ENCODE measurements at regions not wholly inside any gene's neighbourhood (a gene's known extent, or its start where the extent isn't known, plus 50 kb on each side); places are given as distances from the start of the nearest gene placed in this dataset.

DNA sequence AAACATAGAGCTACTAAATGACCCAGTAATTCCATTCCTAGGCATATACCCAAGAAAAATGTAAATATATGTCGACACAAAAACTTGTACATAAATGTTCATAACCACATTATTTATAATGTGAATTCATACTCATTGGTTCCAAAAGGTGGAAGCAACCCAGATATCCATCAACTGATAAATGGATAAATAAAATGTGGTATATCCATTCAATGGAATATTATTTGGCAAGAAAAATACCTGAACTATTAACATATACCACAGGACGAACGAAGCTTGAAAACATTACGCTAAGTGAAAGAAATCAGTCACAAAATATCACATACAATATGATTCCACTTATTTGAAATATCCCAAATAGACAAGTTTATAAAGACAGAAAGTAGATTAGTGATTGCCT, 99.0 kb upstream of the SOX5 start:
- TF ChIP-seq POLR2A (IDR thresholded peaks at IDR 0.05; ENCODE audit: low read length), result no peak
- TF ChIP-seq, protein P1, sequence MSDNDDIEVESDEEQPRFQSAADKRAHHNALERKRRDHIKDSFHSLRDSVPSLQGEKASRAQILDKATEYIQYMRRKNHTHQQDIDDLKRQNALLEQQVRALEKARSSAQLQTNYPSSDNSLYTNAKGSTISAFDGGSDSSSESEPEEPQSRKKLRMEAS (IDR thresholded peaks at IDR 0.05), result no peak
- TF ChIP-seq, protein P2, sequence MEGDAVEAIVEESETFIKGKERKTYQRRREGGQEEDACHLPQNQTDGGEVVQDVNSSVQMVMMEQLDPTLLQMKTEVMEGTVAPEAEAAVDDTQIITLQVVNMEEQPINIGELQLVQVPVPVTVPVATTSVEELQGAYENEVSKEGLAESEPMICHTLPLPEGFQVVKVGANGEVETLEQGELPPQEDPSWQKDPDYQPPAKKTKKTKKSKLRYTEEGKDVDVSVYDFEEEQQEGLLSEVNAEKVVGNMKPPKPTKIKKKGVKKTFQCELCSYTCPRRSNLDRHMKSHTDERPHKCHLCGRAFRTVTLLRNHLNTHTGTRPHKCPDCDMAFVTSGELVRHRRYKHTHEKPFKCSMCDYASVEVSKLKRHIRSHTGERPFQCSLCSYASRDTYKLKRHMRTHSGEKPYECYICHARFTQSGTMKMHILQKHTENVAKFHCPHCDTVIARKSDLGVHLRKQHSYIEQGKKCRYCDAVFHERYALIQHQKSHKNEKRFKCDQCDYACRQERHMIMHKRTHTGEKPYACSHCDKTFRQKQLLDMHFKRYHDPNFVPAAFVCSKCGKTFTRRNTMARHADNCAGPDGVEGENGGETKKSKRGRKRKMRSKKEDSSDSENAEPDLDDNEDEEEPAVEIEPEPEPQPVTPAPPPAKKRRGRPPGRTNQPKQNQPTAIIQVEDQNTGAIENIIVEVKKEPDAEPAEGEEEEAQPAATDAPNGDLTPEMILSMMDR (IDR thresholded peaks at IDR 0.05), result no peak
- TF ChIP-seq ESRRA (IDR thresholded peaks at IDR 0.05; ENCODE audit: borderline replicate concordance, low read length), result no peak
- TF ChIP-seq, protein P3, sequence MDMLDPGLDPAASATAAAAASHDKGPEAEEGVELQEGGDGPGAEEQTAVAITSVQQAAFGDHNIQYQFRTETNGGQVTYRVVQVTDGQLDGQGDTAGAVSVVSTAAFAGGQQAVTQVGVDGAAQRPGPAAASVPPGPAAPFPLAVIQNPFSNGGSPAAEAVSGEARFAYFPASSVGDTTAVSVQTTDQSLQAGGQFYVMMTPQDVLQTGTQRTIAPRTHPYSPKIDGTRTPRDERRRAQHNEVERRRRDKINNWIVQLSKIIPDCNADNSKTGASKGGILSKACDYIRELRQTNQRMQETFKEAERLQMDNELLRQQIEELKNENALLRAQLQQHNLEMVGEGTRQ (IDR thresholded peaks at IDR 0.05), result no peak
- TF ChIP-seq KDM5A (IDR thresholded peaks at IDR 0.05), result no peak
- TF ChIP-seq TP53 (CRISPR knock-in tag; IDR thresholded peaks at IDR 0.05), result no peak
- TF ChIP-seq, protein P4, sequence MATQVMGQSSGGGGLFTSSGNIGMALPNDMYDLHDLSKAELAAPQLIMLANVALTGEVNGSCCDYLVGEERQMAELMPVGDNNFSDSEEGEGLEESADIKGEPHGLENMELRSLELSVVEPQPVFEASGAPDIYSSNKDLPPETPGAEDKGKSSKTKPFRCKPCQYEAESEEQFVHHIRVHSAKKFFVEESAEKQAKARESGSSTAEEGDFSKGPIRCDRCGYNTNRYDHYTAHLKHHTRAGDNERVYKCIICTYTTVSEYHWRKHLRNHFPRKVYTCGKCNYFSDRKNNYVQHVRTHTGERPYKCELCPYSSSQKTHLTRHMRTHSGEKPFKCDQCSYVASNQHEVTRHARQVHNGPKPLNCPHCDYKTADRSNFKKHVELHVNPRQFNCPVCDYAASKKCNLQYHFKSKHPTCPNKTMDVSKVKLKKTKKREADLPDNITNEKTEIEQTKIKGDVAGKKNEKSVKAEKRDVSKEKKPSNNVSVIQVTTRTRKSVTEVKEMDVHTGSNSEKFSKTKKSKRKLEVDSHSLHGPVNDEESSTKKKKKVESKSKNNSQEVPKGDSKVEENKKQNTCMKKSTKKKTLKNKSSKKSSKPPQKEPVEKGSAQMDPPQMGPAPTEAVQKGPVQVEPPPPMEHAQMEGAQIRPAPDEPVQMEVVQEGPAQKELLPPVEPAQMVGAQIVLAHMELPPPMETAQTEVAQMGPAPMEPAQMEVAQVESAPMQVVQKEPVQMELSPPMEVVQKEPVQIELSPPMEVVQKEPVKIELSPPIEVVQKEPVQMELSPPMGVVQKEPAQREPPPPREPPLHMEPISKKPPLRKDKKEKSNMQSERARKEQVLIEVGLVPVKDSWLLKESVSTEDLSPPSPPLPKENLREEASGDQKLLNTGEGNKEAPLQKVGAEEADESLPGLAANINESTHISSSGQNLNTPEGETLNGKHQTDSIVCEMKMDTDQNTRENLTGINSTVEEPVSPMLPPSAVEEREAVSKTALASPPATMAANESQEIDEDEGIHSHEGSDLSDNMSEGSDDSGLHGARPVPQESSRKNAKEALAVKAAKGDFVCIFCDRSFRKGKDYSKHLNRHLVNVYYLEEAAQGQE (IDR thresholded peaks at IDR 0.05), result no peak
- TF ChIP-seq ZNF302 (CRISPR knock-in tag; IDR thresholded peaks at IDR 0.05), result no peak
- TF ChIP-seq JUN (IDR thresholded peaks at IDR 0.05), result no peak
- no peak for TF ChIP-seq CHD2 (IDR thresholded peaks at IDR 0.05; ENCODE audit: low read length, partially characterized antibody)
- TF ChIP-seq ZC3H11A (IDR thresholded peaks at IDR 0.05), result no peak
- TF ChIP-seq, protein P5, sequence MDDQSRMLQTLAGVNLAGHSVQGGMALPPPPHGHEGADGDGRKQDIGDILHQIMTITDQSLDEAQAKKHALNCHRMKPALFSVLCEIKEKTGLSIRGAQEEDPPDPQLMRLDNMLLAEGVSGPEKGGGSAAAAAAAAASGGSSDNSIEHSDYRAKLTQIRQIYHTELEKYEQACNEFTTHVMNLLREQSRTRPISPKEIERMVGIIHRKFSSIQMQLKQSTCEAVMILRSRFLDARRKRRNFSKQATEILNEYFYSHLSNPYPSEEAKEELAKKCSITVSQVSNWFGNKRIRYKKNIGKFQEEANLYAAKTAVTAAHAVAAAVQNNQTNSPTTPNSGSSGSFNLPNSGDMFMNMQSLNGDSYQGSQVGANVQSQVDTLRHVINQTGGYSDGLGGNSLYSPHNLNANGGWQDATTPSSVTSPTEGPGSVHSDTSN (IDR thresholded peaks at IDR 0.05), result no peak
